ENCODE measurements at regions not wholly inside any gene's neighbourhood (a gene's known extent, or its start where the extent isn't known, plus 50 kb on each side); places are given as distances from the start of the nearest gene placed in this dataset.
A peak's percentile ranks its signal among the peaks of the same experiment; 100 is the strongest.

DNA sequence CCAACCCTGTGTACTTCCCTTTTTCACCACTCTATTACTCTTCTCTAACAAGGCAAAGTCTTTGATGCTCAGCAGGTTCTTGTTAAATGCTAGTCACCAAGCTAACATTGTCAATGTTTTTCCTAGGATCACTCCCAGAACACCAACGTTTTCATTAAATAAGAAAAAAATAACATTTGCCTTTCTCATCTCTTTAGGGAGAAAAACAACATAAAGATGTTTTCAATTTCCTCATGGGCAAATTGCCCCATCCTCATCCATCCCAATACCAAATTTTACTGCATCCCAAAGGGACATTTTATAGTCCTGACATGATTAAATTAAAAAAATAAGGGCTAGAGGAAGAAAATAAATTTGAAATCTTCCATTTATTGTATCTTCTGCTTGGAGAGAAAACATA, 106.5 kb downstream of the SUCNR1 start (continued):
- TF ChIP-seq RCOR1 (IDR thresholded peaks at IDR 0.05; ENCODE audit: low read length) (no peak), TCF12 (IDR thresholded peaks at IDR 0.05) (no peak), JUND (IDR thresholded peaks at IDR 0.05) (no peak), MEF2A (IDR thresholded peaks at IDR 0.05; ENCODE audit: borderline replicate concordance, low read depth) (no peak), CHD2 (IDR thresholded peaks at IDR 0.05; ENCODE audit: low read length, partially characterized antibody) (no peak), FOXM1 (IDR thresholded peaks at IDR 0.05; ENCODE audit: low read depth) (no peak), EP300 (IDR thresholded peaks at IDR 0.05; ENCODE audit: borderline replicate concordance in 1 of 2, low read depth in 1 of 2, low read length in 1 of 2) (no peak)
- TF ChIP-seq, protein P1, sequence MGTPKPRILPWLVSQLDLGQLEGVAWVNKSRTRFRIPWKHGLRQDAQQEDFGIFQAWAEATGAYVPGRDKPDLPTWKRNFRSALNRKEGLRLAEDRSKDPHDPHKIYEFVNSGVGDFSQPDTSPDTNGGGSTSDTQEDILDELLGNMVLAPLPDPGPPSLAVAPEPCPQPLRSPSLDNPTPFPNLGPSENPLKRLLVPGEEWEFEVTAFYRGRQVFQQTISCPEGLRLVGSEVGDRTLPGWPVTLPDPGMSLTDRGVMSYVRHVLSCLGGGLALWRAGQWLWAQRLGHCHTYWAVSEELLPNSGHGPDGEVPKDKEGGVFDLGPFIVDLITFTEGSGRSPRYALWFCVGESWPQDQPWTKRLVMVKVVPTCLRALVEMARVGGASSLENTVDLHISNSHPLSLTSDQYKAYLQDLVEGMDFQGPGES (IDR thresholded peaks at IDR 0.05; ENCODE audit: low read depth, low read length), result no peak
- TF ChIP-seq, protein P2, sequence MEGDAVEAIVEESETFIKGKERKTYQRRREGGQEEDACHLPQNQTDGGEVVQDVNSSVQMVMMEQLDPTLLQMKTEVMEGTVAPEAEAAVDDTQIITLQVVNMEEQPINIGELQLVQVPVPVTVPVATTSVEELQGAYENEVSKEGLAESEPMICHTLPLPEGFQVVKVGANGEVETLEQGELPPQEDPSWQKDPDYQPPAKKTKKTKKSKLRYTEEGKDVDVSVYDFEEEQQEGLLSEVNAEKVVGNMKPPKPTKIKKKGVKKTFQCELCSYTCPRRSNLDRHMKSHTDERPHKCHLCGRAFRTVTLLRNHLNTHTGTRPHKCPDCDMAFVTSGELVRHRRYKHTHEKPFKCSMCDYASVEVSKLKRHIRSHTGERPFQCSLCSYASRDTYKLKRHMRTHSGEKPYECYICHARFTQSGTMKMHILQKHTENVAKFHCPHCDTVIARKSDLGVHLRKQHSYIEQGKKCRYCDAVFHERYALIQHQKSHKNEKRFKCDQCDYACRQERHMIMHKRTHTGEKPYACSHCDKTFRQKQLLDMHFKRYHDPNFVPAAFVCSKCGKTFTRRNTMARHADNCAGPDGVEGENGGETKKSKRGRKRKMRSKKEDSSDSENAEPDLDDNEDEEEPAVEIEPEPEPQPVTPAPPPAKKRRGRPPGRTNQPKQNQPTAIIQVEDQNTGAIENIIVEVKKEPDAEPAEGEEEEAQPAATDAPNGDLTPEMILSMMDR (IDR thresholded peaks at IDR 0.05), result no peak

DNA sequence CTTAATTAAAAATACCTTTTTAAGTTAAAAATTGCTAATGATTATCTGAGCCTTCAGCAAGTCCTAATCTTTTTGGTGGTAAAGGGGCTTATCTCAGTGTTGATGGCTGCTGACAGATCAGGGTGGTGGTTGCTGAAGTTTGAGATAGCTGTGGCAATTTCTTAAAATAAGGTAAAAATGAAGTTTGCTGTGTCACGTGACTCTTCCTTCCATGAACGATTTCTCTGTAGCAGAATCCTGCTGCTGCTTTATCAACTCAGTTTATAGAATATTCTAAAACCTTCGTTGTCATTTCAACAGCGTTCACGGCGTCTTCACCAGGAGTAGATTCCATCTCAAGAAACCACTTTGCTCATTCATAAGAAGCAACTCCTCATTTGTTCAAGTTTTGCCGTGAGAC, 110.1 kb downstream of the SUCNR1 start:
- TF ChIP-seq, protein P3, sequence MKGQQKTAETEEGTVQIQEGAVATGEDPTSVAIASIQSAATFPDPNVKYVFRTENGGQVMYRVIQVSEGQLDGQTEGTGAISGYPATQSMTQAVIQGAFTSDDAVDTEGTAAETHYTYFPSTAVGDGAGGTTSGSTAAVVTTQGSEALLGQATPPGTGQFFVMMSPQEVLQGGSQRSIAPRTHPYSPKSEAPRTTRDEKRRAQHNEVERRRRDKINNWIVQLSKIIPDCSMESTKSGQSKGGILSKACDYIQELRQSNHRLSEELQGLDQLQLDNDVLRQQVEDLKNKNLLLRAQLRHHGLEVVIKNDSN (IDR thresholded peaks at IDR 0.05; ENCODE audit: borderline replicate concordance, low read depth), result 0 out of 2 replicates have a peak, but pooled peaks have one; percentile 5
- no peak for TF ChIP-seq TEAD4 (IDR thresholded peaks at IDR 0.05; ENCODE audit: borderline replicate concordance, insufficient read depth)
- H3F3A ChIP-seq (replicated peaks; ENCODE audit: insufficient read depth), result peaks cover 8% of the 10 kb centered on the region
- POLR2A ChIA-PET, result no interaction called here
- no peaks in the 10 kb centered on the region for H3K79me2 ChIP-seq (ENCODE audit: insufficient read depth)
- no peaks in the 10 kb centered on the region for H3K9me3 ChIP-seq
- H3K9me2 ChIP-seq, result no peaks in the 10 kb centered on the region
- H2AFZ ChIP-seq (ENCODE audit: low read depth), result no peak overlapping the region
- no peaks in the 10 kb centered on the region for H3K27me3 ChIP-seq (ENCODE audit: insufficient read depth)
- H3K4me1 ChIP-seq (ENCODE audit: control insufficient read depth in 1 of 2, insufficient read depth in 2 of 2, low read depth in 1 of 2, low read length in 1 of 2), result 0 out of 4 replicates have a peak, but pooled peaks cover 0 to 3% of the 10 kb centered on the region in 2 experiments
- no peak overlapping the region for H3K9ac ChIP-seq
- H3K27ac ChIP-seq (ENCODE audit: low read depth in 2 of 2, low read length in 1 of 2), result no peak overlapping the region
- H4K20me1 ChIP-seq (ENCODE audit: insufficient read depth), result no peaks in the 10 kb centered on the region
- no peak for DNase-seq
- no peak overlapping the region for H3K4me2 ChIP-seq
- no peaks in the 10 kb centered on the region for H3K36me3 ChIP-seq (replicated peaks in 1 of 2; ENCODE audit: control insufficient read depth in 1 of 2, insufficient read depth in 2 of 2, low read length in 1 of 2)
- no peak overlapping the region for H3K4me3 ChIP-seq (ENCODE audit: low read depth in 2 of 2, low read length in 1 of 2)
- CTCF ChIA-PET, result no interaction called here
- 44% methylated on average over 7 of the region's 7 CpGs for WGBS (ENCODE audit: low lambda C conversion rate)

DNA sequence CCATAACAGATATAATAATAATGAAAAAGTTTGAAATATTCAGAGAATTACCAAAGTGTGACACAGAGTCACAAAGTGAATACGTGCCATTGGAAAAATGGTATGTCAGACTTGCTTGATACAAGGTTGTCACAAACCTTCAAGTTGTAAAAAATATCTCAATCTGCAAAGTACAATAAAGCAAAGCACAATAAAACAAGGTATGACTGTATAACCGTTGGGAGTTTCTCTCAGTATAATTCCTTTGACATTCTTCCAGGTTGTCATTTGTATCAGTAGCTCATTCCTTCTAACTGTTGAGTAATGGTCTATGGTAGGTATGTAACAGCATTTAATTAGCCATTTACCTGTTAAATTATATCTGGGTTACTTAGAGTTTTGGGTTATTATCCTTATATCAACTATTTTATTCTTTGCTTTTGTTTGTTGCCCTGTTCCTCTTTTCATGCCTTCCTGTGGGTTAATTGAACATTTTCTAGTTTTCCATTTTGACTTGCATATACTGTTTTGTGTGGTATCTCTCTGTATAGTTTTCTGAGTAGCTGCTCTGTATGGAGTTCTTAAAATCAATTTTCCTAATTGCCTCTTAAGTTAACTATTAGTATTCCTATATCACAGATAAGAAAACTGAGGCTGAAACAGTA, 112.5 kb downstream of the SUCNR1 start:
- no peak overlapping the region for H3K4me2 ChIP-seq
- 45% methylated on average over 2 of the region's 2 CpGs for whole genome bisulfite sequencing (ENCODE audit: low lambda C conversion rate)
- no peaks in the 10 kb centered on the region for H4K20me1 ChIP-seq (ENCODE audit: insufficient read depth)
- DNase-seq, result no peak
- H3K4me1 ChIP-seq (ENCODE audit: control insufficient read depth in 1 of 2, insufficient read depth in 2 of 2, low read depth in 1 of 2, low read length in 1 of 2), result no peaks in the 10 kb centered on the region
- H2AFZ ChIP-seq (ENCODE audit: low read depth), result no peak overlapping the region
- H3K27me3 ChIP-seq (ENCODE audit: insufficient read depth), result no peaks in the 10 kb centered on the region
- TF ChIP-seq MEF2A (IDR thresholded peaks at IDR 0.05; ENCODE audit: borderline replicate concordance, low read depth) (no peak), GABPA (IDR thresholded peaks at IDR 0.05; ENCODE audit: low read depth) (no peak), YY1 (IDR thresholded peaks at IDR 0.05; ENCODE audit: low read depth) (no peak), NRF1 (IDR thresholded peaks at IDR 0.05; ENCODE audit: low read depth, low read length) (no peak), TAF1 (IDR thresholded peaks at IDR 0.05; ENCODE audit: borderline replicate concordance, low read depth, low read length) (no peak), RCOR1 (IDR thresholded peaks at IDR 0.05; ENCODE audit: low read length) (no peak), FOSL2 (IDR thresholded peaks at IDR 0.05; ENCODE audit: borderline replicate concordance, low read depth) (no peak), SMC3 (IDR thresholded peaks at IDR 0.05; ENCODE audit: low read depth, low read length) (no peak), POLR2AphosphoS5 (IDR thresholded peaks at IDR 0.05; ENCODE audit: low read depth, low read length) (no peak), SIN3A (IDR thresholded peaks at IDR 0.05; ENCODE audit: borderline replicate concordance, low read depth, low read length) (no peak), CHD2 (IDR thresholded peaks at IDR 0.05; ENCODE audit: low read length, partially characterized antibody) (no peak)
- TF ChIP-seq, protein P3 (IDR thresholded peaks at IDR 0.05; ENCODE audit: borderline replicate concordance, low read depth), result no peak
- TF ChIP-seq, protein P4, sequence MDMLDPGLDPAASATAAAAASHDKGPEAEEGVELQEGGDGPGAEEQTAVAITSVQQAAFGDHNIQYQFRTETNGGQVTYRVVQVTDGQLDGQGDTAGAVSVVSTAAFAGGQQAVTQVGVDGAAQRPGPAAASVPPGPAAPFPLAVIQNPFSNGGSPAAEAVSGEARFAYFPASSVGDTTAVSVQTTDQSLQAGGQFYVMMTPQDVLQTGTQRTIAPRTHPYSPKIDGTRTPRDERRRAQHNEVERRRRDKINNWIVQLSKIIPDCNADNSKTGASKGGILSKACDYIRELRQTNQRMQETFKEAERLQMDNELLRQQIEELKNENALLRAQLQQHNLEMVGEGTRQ (IDR thresholded peaks at IDR 0.05; ENCODE audit: borderline replicate concordance, low read depth, low read length), result no peak
- TF ChIP-seq, protein P5, sequence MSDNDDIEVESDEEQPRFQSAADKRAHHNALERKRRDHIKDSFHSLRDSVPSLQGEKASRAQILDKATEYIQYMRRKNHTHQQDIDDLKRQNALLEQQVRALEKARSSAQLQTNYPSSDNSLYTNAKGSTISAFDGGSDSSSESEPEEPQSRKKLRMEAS (IDR thresholded peaks at IDR 0.05; ENCODE audit: low read depth), result no peak
- ChIA-PET CTCF (no interaction called here), POLR2A (no interaction called here)
- no peaks in the 10 kb centered on the region for H3K36me3 ChIP-seq (replicated peaks in 1 of 2; ENCODE audit: control insufficient read depth in 1 of 2, insufficient read depth in 2 of 2, low read length in 1 of 2)
- no peaks in the 10 kb centered on the region for H3K79me2 ChIP-seq (ENCODE audit: insufficient read depth)
- no peak overlapping the region for H3K9ac ChIP-seq
- no peaks in the 10 kb centered on the region for H3K9me2 ChIP-seq
- H3F3A ChIP-seq (replicated peaks; ENCODE audit: insufficient read depth), result no peaks in the 10 kb centered on the region
- no peak overlapping the region for H3K27ac ChIP-seq (ENCODE audit: low read depth in 2 of 2, low read length in 1 of 2)
- no peaks in the 10 kb centered on the region for H3K9me3 ChIP-seq
- no peak overlapping the region for H3K4me3 ChIP-seq (ENCODE audit: low read depth in 2 of 2, low read length in 1 of 2)
